Cardiac fibroblast (primary cell): ENCODE measurements at regions not wholly inside any gene's neighbourhood (a gene's known extent, or its start where the extent isn't known, plus 50 kb on each side); places are given as distances from the start of the nearest gene placed in this dataset.

Source experiments
- DNase-seq, 2 donors: peaks; one replicate each; pipeline versions ENCODE4 v3.0.0 to v3.0.0-alpha.2; 2010; ENCODE audit warnings: low read depth in 2 of 2
- H3K4me3 ChIP-seq, 2 donors: replicated peaks in 1 of 2; 1 replicate in 1 of 2; 2 replicates in 1 of 2; pipeline ENCODE4 v1.5.1; 2011; ENCODE audit warnings: low read depth in 2 of 2, low read length in 2 of 2, mild to moderate bottlenecking in 2 of 2, moderate library complexity in 1 of 2
- CTCF ChIP-seq: IDR thresholded peaks from one replicate; pipeline ENCODE4 v1.5.1; 2011; ENCODE audit warnings: low read depth, mild to moderate bottlenecking, low read length, inconsistent platforms

- no peak overlapping the region for H3K4me3 ChIP-seq
- no peak for TF ChIP-seq CTCF
- no peak for DNase-seq
Measured at GRCh38 chr11:119486016-119486415, 63.0 kb upstream of the THY1 start.

GRCh38 chr11:119484741-119485605, 62.0 kb upstream of the THY1 start:
- no peak for DNase-seq
- TF ChIP-seq CTCF: peak; percentile 19
- no peak overlapping the region for H3K4me3 ChIP-seq

GRCh38 chr11:119483881-119484371, 61.0 kb upstream of the THY1 start:
- TF ChIP-seq CTCF: no peak
- H3K4me3 ChIP-seq: no peak overlapping the region
- no peak for DNase-seq

- DNase-seq: no peak
- no peak for TF ChIP-seq CTCF
- H3K4me3 ChIP-seq: no peak overlapping the region
Measured at GRCh38 chr11:119483341-119483880, 60.4 kb upstream of the THY1 start.

- no peak for DNase-seq
- H3K4me3 ChIP-seq: no peak overlapping the region
- TF ChIP-seq CTCF: no peak
Measured at GRCh38 chr11:119482521-119483011, 59.6 kb upstream of the THY1 start.

GRCh38 chr11:119481667-119482400, 58.9 kb upstream of the THY1 start:
- no peak for TF ChIP-seq CTCF
- no peak overlapping the region for H3K4me3 ChIP-seq
- no peak for DNase-seq
